LNCaP clone FGC (cell line): ENCODE measurements at regions not wholly inside any gene's neighbourhood (a gene's known extent, or its start where the extent isn't known, plus 50 kb on each side); places are given as distances from the start of the nearest gene placed in this dataset.
"Not testable (repeated sequence)": the region's sequence is repeated elsewhere in the genome, so short reads cannot be mapped to it uniquely, and the experiment has no call there.

Experiments
- DNase-seq: peaks from one replicate; pipeline ENCODE4 v3.0.0-alpha.2; 2011; ENCODE audit warnings: low read depth
- H3K4me3 ChIP-seq: 2 replicates; pipeline ENCODE4 v1.5.1; 2011; ENCODE audit warnings: mild to moderate bottlenecking, low read depth, low read length, control low read depth

GRCh38 chr13:52212886-52213285 is 53.5 kb upstream of the NEK3 start:
- H3K4me3 ChIP-seq, DNase-seq: not testable (repeated sequence)

- DNase-seq, H3K4me3 ChIP-seq: not testable (repeated sequence)
Observed at GRCh38 chr13:52211416-52211776, 52.0 kb upstream of the NEK3 start.

- not testable (repeated sequence) for H3K4me3 ChIP-seq
Observed at GRCh38 chr13:52210564-52211415, 51.4 kb upstream of the NEK3 start.

More at GRCh38 chr13:52210564-52211415, 51.4 kb upstream of the NEK3 start:
- DNase-seq: not testable (repeated sequence)
